ENCODE measurements at regions not wholly inside any gene's neighbourhood (a gene's known extent, or its start where the extent isn't known, plus 50 kb on each side); places are given as distances from the start of the nearest gene placed in this dataset.

GRCh38 chr18:56066524-56067213 is 478.7 kb upstream of the TCF4 start:
- no peak for DNase-seq

- no peak for DNase-seq
Measured at GRCh38 chr18:56065086-56065485, 477.1 kb upstream of the TCF4 start.

- no peak for DNase-seq
Measured at GRCh38 chr18:56062931-56063330, 474.9 kb upstream of the TCF4 start.

GRCh38 chr18:56060967-56061541 is 473.1 kb upstream of the TCF4 start:
- DNase-seq = no peak

GRCh38 chr18:56052202-56052601 is 464.2 kb upstream of the TCF4 start:
- no peak for DNase-seq

GRCh38 chr18:56044239-56044638 is 456.2 kb upstream of the TCF4 start:
- no peak for DNase-seq

GRCh38 chr18:56043641-56044061 is 455.7 kb upstream of the TCF4 start:
- no peak for DNase-seq

GRCh38 chr18:56042915-56043536 is 455.0 kb upstream of the TCF4 start:
- DNase-seq = no peak

GRCh38 chr18:56038171-56039030 is 450.4 kb upstream of the TCF4 start:
- no peak for DNase-seq

- no peak for DNase-seq
Measured at GRCh38 chr18:56036741-56037140, 448.7 kb upstream of the TCF4 start.

- DNase-seq = no peak
Measured at GRCh38 chr18:56035546-56035945, 447.6 kb upstream of the TCF4 start.

- no peak for DNase-seq
Measured at GRCh38 chr18:56034949-56035348, 447.0 kb upstream of the TCF4 start.

GRCh38 chr18:56030060-56030459 is 442.1 kb upstream of the TCF4 start:
- no peak for DNase-seq

GRCh38 chr18:56028514-56028913 is 440.5 kb upstream of the TCF4 start:
- DNase-seq = no peak

GRCh38 chr18:56026509-56026908 is 438.5 kb upstream of the TCF4 start:
- no peak for DNase-seq

- DNase-seq = no peak
Measured at GRCh38 chr18:56021809-56022195, 433.8 kb upstream of the TCF4 start.

GRCh38 chr18:56021136-56021808 is 433.3 kb upstream of the TCF4 start:
- DNase-seq = no peak

- no peak for DNase-seq
Measured at GRCh38 chr18:56019908-56020307, 431.9 kb upstream of the TCF4 start.

- DNase-seq = no peak
Measured at GRCh38 chr18:56019156-56019555, 431.2 kb upstream of the TCF4 start.

GRCh38 chr18:56009411-56009810 is 421.4 kb upstream of the TCF4 start:
- DNase-seq = no peak

GRCh38 chr18:56003720-56004088 is 415.7 kb upstream of the TCF4 start:
- no peak for DNase-seq

GRCh38 chr18:56003009-56003719 is 415.2 kb upstream of the TCF4 start:
- no peak for DNase-seq
